GM21529 (cell line): ENCODE measurements at regions not wholly inside any gene's neighbourhood (a gene's known extent, or its start where the extent isn't known, plus 50 kb on each side); places are given as distances from the start of the nearest gene placed in this dataset.
A peak's percentile ranks its signal among the peaks of the same experiment; 100 is the strongest.
"Not testable (repeated sequence)": the region's sequence is repeated elsewhere in the genome, so short reads cannot be mapped to it uniquely, and the experiment has no call there.

ENCODE experiments used
- ATAC-seq: cut with Tn5 transposase; IDR thresholded peaks from one replicate; pipeline ENCODE4 v1.9.1; 2021; ENCODE audit not compliant: unreplicated experiment

DNA sequence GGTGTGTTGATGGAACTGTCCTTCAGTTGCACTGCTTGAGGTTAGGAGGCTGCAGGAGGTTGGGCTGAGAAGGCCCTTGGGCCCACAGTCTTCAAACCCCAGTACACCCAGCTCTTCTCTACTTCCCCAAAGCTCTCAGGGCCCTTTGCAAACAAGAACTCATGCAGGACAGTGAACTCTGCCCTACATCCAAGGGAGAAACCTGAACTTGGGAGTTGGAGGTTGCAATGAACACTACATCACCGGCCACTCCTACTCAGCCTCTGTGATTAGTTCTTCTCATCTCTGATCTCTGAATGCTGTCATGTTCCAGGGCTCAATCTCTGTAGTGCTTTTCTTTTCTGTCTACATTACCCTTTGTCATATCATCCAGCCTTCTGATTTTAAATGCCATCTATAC is 148.5 kb upstream of the PDE7B start:
- ATAC-seq: no peak

DNA sequence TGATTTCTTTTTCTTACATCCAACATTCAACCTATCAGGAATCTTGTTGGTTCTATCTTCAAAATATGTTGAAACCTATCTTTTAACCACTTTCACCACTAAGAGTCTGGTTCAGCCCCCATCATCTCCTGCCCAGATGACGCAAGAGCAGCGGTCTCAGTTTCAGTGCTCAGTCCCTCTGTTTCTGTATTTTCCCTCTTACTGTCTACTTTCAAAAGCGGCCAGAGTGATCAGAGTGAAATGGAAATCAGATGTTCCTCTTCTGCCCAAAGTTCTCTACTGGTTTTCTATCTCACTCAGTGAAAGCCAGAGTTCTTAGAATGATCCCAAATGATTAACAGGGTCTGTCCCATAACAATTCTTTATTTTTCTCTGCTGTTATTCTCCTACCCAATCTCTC is 147.9 kb upstream of the PDE7B start:
- peak; percentile 97 for ATAC-seq

DNA sequence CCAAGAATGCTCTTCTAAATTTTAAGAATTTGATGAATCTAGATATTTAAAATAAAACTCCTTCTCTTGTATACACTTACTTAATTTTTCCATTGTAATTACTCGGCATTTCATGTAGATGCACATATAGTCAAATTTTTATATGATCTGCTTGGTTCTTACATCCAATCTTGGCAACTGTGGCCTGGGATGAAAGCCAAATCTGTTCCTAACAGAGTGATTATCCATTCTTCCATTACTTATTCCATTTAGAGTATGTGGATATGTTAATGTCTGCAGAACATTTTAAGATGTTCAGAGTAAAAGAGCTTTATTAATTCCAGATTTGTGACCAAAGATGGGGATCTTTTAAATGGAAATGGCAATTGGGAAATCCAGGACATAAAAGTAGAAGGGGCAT is 144.1 kb upstream of the PDE7B start:
- ATAC-seq: no peak

DNA sequence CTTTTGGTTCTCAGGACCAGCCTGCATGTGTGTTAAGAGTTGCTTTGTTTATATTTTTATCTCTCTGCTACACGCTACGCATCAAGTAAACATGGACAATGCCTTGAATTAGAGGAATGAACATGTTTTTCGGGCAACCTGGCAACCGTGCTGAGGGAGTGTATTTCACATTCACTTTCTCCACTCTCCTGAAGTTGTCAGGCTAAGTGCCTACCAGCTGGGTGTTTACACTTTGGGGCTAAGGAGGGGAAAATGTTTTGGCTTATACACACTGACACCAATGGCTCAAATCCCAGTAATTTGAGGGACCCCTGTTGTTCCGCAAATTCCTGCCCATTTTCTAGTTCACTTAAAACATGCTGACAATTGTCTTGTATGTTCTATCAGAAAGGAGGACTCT is 141.5 kb upstream of the PDE7B start:
- ATAC-seq: no peak

DNA sequence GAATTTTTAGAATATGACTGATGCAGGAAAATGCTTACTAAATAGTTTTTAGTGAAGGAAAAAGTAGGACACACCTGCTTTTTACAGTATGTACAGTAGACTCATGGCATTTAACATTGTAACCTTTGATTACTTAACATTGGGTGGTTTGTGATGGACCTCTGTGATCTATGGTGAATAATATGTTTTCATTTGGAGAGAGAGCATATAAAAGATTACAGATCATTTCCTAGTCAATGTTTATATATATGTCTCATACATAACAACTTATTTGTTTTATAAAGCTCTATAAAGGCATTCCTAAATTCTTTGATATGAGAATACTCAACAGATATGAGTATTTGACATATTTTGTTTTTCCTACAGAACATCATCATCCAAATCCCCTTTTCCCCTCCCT is 129.3 kb upstream of the PDE7B start:
- no peak for ATAC-seq

DNA sequence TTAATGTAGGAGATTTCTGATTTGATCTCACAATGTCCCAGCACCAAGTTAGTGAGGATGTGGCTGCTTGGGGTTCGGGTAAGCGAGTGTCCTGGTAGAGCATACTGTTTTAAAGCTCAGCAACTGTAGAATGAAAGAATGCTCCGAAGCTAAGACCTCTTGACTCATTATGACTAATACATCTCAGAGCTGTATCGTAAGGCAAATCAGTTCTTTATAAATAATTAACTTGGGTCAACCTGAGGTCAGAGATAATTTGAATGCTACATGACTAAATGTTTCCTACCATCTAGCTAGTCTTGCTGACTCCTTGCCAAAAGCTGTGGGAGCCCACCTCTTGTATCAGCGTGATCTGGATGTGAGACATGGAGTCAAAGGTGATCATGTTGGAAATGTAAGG is 128.8 kb upstream of the PDE7B start:
- ATAC-seq: peak; percentile 51

DNA sequence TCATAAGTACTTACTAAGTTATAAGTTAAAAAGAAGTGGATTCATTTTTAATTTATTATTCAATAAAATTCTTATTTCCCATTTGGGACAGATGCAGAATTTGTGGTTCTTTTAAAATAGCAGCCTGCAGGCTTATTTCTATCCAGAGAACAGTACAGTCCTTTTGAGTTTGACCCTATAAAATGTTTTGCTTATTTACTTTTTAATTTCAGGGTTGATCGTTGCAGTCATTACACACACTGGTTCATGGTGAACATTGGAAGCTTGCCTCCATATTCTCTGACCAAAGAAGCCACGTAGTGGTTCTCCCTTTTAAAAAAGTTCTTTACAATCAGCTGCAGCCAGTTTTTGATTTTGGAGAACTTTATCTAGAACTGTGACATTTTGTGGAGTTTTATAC is 122.9 kb upstream of the PDE7B start:
- ATAC-seq: no peak

DNA sequence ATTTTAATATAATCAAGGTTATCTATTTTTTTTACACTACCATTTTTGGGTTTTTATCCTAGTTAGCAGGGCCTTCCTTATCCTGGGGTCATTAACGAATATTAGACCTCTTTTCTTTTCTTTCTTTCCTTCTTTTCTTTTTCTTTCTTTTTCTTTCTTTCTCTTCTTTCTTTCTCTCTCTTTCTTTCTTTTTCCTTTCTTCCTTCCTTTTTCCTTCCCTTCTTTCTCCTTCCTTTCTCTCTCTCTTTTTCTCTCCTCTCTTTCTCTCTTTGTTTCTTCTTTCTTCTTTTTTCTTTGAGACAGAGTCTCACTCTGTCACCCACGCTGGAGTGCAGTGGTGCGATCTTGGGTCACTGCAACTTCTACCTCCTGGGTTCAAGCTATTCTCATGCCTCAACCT is 120.4 kb upstream of the PDE7B start:
- ATAC-seq: no peak

DNA sequence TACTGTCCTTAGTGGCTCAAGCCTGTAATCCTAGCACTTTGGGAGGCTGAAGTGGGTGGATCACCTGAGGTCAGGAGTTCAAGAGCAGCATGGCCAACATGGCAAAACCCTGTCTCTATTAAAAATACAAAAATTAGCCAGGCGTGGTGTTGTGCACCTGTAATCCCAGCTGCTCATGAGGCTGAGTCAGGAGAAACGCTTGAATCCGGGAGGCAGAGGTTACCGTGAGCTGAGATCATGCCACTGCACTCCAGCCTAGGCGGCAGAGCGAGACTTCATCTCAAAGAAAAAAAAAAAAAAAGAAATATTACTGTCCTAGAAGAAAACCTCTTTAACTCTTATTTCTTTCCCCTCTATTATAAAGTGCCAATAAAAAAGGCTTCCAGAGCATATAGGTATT is 115.2 kb upstream of the PDE7B start:
- not testable (repeated sequence) for ATAC-seq

DNA sequence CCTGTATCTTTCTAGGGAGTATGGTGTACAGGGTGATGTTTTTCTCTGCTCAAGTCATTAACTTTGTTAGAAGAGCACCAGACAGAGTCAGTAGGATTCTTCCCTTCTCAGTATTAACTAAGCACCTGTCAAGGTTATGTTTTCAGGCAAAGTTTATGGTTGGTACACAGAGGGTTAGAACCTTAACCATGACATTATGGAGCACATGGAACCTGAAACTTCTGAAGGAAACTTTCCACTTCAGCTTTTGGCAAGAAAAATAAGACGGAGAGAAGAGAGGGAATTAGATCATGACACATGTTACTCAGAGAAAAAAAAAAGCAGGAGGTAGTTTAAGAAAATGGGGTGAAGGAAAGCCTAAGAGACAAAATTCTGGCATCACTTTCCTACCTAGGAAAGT is 112.9 kb upstream of the PDE7B start:
- ATAC-seq: no peak

DNA sequence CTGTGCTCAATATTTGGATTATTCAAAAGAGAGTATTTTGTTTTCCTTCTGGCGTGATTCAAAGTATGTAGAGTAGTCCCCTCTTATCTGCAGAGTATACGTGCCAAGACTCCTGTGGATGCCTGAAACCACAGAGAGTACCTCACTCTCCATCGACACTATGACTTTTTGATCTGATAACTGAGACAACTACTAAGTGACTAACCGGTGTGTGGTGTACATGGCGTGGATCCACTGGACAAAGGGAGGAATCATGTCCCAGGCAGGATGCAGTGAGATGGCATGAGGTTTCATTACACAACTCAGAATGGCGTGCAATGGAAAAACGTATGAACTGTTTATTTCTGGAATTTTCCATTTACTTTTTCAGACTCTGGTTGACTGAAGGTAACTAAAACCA is 112.2 kb upstream of the PDE7B start:
- ATAC-seq: no peak

DNA sequence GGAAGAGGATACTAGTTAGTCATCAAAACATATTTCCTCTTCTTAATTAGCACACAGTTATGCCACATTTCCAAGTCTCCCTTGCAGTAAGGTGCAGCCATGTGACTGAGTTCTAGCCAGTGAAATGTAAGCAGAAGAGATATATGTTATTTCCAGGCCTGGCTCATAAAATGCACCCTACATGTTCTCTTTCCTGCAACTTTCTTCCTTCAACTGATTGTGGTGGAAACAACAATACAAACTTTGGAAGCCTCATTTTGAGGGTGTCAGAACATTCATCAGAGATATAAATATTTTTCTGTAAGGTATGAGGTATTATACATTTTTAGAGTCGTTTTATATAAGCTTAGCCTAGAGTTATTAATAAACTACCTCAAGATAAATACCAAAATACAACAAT is 110.9 kb upstream of the PDE7B start:
- ATAC-seq: no peak

DNA sequence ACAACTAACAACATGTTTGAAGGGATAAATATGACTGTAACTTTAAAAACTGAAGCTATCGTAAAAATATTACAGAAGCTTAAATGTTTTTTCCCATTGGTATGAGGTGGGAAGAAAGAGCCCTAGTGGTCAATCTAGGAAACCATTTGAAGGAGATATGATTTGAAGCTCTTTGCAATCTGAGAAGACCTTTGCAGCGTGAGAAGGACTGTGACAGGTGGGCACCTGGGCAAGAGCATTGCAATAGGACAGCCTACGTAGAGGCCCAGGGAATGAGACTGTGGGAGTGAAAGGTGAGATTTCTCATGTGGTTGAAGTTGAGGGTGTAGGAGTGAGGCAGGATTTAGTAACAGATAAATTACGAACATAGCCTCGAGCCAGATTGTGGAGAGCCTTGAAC is 108.0 kb upstream of the PDE7B start:
- ATAC-seq: no peak

DNA sequence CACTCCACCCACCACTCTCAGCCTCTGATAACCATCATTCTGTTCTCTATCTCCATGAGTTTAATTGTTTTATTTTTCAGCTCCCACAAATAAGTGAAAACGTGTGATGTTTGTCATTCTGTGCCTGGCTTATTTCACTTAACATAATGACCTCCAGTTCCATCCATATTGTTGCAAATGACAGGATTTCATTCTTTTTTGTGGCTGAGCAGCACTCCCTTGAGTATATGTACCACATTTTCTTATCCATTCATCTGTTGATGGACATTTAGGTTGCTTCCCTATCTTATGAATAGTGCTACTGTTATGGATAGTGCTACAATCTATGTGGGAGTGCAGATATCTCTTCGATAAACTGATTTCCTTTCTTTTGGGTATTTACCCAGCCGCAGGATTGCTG is 103.3 kb upstream of the PDE7B start:
- ATAC-seq: no peak

DNA sequence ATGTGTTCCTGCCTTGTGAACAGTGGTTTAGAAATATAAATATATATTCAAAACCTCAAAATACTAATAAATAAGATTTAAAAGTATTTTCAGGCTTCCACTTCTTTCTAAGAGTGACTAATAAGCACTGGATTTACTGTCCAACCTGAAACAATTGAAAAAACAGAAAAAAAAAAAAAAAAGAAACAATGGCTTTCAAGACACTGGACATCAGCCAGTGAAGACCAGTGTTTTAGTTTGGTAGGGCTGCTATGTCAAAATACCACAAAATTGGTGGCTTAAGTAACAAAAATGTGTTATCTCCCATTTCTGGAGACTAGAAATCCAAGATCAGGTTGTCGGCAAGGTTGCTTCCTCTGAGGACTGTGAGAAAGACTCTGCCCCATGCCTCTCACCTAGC is 101.4 kb upstream of the PDE7B start:
- no peak for ATAC-seq

DNA sequence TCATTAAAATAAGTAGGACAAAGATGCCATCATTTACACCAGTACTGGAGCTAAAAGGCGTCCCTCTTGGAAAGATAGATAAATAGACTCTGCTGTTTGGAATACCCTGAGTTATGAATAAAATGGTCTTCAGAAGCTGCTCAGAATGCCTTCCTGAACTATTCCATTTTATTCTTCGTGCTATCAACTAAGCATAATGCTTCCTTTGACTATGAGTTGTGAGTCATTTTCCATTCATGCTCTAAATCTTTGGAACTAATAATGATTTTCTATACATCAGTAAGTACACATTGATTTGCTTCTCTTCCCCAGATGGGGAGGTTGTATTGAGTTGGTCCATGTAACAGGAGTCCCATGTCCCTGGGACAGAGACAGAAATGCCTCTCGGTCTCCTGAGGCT is 98.3 kb upstream of the PDE7B start:
- ATAC-seq: no peak

DNA sequence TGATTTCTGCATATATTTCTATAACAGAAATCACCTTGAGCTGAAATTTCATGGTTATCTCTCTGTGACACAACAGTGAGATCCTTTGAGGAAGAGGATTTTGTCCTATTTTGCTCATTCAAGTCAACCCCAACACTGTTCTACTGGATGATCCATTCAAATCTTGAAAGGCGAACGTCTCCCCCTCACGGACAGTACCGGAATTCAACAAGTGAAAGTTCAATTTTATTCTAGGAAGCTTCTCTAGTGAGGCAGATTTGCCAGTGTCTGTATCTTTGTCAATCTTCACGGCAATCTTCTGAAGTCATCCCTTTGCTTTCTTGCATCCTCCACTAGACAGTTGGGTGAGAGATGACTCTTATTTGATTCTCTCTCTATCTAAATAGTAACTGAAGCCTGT is 91.7 kb upstream of the PDE7B start:
- ATAC-seq: no peak

DNA sequence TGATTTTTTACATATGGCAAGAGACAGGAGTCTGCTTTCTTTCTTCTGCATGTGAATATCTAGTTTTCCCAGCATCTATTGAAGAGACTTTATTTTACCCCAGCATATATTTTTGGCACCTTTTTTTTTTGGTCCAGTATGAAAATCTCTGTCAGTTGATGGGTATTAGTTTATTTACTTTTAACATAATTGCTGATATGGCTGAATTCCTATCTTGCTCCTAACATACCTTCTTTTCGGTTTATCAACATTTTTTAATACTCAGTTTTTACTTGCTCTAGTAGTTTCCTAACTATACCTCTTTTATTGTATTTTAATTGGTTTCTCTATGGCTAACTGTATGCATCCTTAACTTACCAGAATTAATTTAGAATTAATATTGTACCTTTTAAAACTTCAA is 77.5 kb upstream of the PDE7B start:
- no peak for ATAC-seq

DNA sequence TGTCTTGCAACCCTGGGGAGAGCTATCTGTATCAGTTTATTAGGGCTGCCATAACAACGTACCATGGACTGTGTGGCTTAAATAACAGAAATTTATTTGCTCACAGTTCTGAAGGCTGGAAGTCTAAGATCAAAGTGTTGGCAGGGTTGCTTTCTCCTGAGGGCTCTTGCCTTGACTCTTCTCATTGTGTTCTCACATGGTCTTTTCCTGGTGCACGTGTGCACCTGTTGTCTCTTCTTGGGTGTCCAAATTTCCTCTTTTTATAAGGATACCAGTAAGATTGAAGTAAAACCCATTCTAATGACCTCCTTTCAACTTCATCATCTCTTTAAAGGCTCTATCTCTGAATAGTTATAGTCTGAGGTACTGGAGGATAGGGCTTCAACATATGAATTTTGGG is 72.3 kb upstream of the PDE7B start:
- no peak for ATAC-seq

DNA sequence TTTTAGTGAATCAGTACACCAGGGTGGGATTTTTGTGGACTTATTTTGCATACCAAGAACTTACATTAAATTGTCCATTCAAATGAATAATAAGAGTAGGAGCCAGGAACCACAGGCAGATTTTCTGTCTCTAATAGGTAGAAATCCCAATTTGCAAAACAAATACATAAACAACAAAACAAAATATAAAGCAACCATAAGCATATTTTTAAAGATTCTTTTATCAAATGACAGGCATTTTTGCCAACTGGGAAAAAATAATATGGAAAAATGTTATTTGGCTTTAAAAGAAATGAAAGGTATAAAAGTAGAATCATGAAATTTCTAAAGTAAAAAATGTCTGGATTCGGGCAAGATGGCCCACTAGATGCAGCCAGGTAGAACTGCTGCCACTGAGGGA is 71.2 kb upstream of the PDE7B start:
- ATAC-seq: no peak

DNA sequence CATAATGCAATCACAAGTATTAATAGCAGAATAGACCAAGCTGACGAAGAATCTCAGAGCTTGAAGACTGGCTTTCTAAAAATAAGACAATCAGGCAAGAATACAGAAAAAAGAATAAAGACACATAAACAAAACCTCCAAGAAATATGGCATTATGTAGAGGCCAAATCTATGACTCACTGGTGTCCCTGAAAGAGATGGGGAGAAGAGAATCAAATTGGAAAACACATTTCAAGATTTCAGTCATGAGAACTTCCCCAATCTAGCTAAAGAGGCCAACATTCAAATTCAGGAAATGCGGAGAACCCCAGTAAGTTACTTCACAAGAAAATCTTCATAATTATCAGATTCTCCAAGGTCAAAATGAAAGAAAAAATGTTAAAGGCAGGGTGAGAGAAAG is 69.0 kb upstream of the PDE7B start:
- ATAC-seq: no peak

DNA sequence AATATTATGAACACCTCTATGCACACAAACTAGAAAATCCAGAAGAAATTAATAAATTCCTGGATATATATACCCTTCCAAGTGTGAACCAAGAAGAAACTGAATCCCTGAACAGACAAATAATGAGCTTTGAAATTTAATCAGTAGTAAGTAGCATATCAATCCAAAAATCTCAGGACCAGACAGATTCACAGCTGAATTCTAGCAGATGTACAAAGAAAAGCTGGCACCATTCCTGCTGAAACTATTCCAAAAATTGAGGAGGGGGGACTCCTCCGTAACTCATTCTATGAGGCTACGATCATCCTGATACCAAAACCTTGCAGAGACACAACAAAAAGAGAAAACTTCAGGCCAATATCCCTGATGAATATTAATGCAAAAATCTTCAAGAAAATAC is 67.0 kb upstream of the PDE7B start:
- ATAC-seq: no peak

DNA sequence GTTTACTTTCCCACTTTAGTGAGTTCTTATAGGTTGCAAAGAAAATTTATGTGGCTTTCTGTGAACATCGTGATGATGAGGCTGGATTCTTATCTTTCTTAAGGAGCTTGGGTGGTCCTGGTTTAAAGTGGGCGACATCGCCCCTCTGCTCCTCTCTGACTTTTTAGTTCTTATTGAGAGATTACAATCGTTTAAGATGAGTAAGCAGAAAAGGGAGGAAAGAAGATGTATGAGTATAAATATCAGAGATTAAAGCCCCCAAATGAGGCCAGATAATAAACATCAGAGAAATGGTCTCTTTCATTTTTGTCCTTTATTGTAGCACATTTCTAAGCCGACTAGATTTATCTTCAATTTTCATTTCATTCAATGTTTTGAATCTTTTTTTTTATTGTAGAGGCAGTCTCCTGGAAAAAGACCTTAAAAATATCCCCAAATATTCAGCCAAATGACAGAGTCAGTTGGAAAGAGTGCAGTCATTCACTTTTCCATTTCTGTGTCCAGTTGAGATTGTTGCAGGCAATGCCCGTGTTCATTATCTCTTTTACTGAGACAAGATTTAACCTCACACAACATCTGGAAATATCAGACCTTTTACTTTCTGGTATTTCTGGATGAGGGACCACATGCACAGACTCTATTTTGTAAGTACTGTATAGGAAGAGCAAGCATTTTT is 62.0 kb upstream of the PDE7B start:
- no peak for ATAC-seq

DNA sequence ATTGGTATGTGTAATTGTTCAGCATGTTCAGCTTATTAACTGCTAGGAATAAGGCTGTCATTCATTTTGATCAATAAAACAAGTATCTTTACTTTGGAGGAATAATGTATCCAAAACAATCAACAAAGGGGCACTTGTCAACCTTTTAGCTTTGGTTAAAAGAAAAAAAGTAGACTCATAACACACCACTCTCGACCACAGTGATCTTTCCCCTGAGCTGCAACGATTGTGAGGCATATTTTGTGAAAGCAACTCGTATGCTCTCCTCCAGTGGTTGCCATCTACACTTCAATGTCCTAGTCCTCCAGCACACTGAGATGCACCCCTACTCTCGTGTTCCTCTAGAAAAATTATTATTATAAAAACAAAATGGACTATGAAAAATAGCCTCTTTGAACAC is 60.1 kb upstream of the PDE7B start:
- no peak for ATAC-seq
